Lung (tissue), 11 donors: ENCODE measurements at regions not wholly inside any gene's neighbourhood (a gene's known extent, or its start where the extent isn't known, plus 50 kb on each side); places are given as distances from the start of the nearest gene placed in this dataset.

Experiments
- ATAC-seq: fragments of 200-7000 bp; cut with Tn5 transposase; one replicate; pipeline ENCODE4 v1.9.1; 2020; ENCODE audit warnings: moderate number of reproducible peaks; ENCODE audit not compliant: insufficient read depth, low FRiP score
- DNase-seq, 3 donors: peaks; one replicate each; pipeline ENCODE4 v3.0.0-alpha.2; 2013 to 2017
- H3K27ac ChIP-seq, 2 donors: one replicate each; pipeline ENCODE4 v1.5.1; 2013; ENCODE audit warnings: mild to moderate bottlenecking in 2 of 2, moderate library complexity in 2 of 2, control low read depth in 1 of 2, inconsistent platforms in 1 of 2, low read depth in 1 of 2, low read length in 1 of 2
- H3K27me3 ChIP-seq, 3 donors: one replicate each; pipeline ENCODE4 v1.5.1; 2013; ENCODE audit warnings: low read length in 2 of 3; ENCODE audit not compliant: control insufficient read depth in 3 of 3, insufficient read depth in 3 of 3
- H3K36me3 ChIP-seq, 4 donors: one replicate each; pipeline ENCODE4 v1.5.1; 2013; ENCODE audit warnings: low read length in 4 of 4, mild to moderate bottlenecking in 1 of 4, moderate library complexity in 1 of 4; ENCODE audit not compliant: control insufficient read depth in 4 of 4, insufficient read depth in 4 of 4
- H3K4me1 ChIP-seq, 5 donors: one replicate each; pipeline ENCODE4 v1.5.1; 2013; ENCODE audit warnings: low read length in 5 of 5, mild to moderate bottlenecking in 2 of 5, moderate library complexity in 1 of 5; ENCODE audit not compliant: control insufficient read depth in 5 of 5, insufficient read depth in 5 of 5
- H3K4me3 ChIP-seq: one replicate; pipeline ENCODE4 v1.5.1; 2013; ENCODE audit warnings: mild to moderate bottlenecking, control low read depth, moderate library complexity
- H3K9ac ChIP-seq, 2 donors: one replicate each; pipeline ENCODE4 v1.5.1; 2013; ENCODE audit warnings: low read length in 2 of 2, control low read depth in 1 of 2; ENCODE audit not compliant: insufficient read depth in 1 of 2
- H3K9me3 ChIP-seq, 4 donors: one replicate each; pipeline ENCODE4 v1.5.1; 2013; ENCODE audit warnings: low read length in 3 of 4, mild to moderate bottlenecking in 1 of 4, moderate library complexity in 1 of 4; ENCODE audit not compliant: control insufficient read depth in 4 of 4, insufficient read depth in 3 of 4
- CTCF ChIP-seq: IDR thresholded peaks from 2 replicates; pipeline ENCODE4 v1.5.1; 2012; ENCODE audit warnings: mild to moderate bottlenecking; ENCODE audit errors: control extremely low read depth, extremely low read depth
- WGBS, 2 donors: extraction: QIAGEN DNeasy Blood & Tissue Kit; methylation state at CpG; one replicate each; pipeline ENCODE4 v1.1.7; 2013; 5-methylcytosine and 5-hydroxymethylcytosine counted together
- donor health status: control.
- donor health status: control.
- donor health status: Bipolar disorder and iron deficiency.
- donor health status: healthy.
- donor health status: DM: yes; HTN: yes; CAD: no.

GRCh38 chr22:17271711-17272451, 52.6 kb upstream of the ADA2 start:
- no peak overlapping the region for H3K27ac ChIP-seq
- ATAC-seq (no peak), DNase-seq (no peak)
- H3K27me3 ChIP-seq, result no peaks in the 10 kb centered on the region
- H3K4me1 ChIP-seq, result peaks cover 0 to 3% (median 0%) of the 10 kb centered on the region in 5 donors
- H3K36me3 ChIP-seq, result no peaks in the 10 kb centered on the region
- no peaks in the 10 kb centered on the region for H3K9me3 ChIP-seq
- no peak for TF ChIP-seq CTCF
- H3K4me3 ChIP-seq, result no peak overlapping the region
- H3K9ac ChIP-seq, result no peak overlapping the region
- 91 to 95% methylated on average over 8 of the region's 8 CpGs for WGBS, 2 donors

- DNase-seq, result no peak
- Histone ChIP-seq H3K27ac (no peak overlapping the region), H3K9ac (no peak overlapping the region), H3K36me3 (no peaks in the 10 kb centered on the region), H3K4me3 (no peak overlapping the region), H3K4me1 (peaks cover 0 to 18% (median 5%) of the 10 kb centered on the region in 5 donors), H3K27me3 (no peaks in the 10 kb centered on the region), H3K9me3 (no peaks in the 10 kb centered on the region)
- TF ChIP-seq CTCF, result no peak
- 77 to 79% methylated on average over 14 of the region's 14 CpGs for WGBS, 2 donors
- ATAC-seq, result no peak
Observed at GRCh38 chr22:17269607-17270261, 50.5 kb upstream of the ADA2 start.

GRCh38 chr22:17269224-17269606, 50.0 kb upstream of the ADA2 start:
- Histone ChIP-seq H3K4me1 (peaks cover 0 to 23% (median 7%) of the 10 kb centered on the region in 5 donors), H3K4me3 (no peak overlapping the region), H3K36me3 (no peaks in the 10 kb centered on the region), H3K9me3 (no peaks in the 10 kb centered on the region), H3K27me3 (no peaks in the 10 kb centered on the region), H3K27ac (no peak overlapping the region), H3K9ac (no peak overlapping the region)
- 76 to 96% methylated on average over 2 of the region's 2 CpGs for WGBS, 2 donors
- DNase-seq (no peak), ATAC-seq (no peak)
- TF ChIP-seq CTCF, result no peak
